GM18505 (cell line): ENCODE measurements at regions not wholly inside any gene's neighbourhood (a gene's known extent, or its start where the extent isn't known, plus 50 kb on each side); places are given as distances from the start of the nearest gene placed in this dataset.
"Not testable (repeated sequence)": the region's sequence is repeated elsewhere in the genome, so short reads cannot be mapped to it uniquely, and the experiment has no call there.

ENCODE experiments used
- ATAC-seq: cut with Tn5 transposase; IDR thresholded peaks from one replicate; pipeline ENCODE4 v1.9.1; 2021; ENCODE audit not compliant: unreplicated experiment
- POLR2A ChIP-seq: IDR thresholded peaks from 4 replicates; pipeline ENCODE4 v1.6.1; 2011; ENCODE audit warnings: borderline replicate concordance; ENCODE audit not compliant: insufficient read depth, insufficient read length; ENCODE audit errors: extremely low read depth

DNA sequence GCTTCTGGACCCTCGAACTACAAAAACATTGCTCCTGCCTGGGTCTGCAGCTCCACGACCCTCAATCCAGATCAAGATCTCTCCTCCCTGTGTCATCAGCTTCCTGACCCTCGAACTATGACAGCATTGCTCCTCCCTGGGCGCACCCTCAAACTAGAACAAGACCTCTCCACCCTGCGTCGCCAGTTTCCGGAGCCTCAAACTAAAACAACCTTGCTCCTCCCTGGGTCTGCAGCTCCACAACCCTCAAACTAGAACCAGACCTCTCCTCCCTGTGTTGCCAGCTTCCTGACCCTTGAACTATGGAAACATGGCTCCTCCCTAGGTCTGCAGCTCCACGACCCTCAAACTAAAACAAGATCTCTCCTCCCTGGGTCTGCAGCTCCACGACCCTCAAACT is 339.7 kb upstream of the SULF2 start:
- no peak for TF ChIP-seq POLR2A
- no peak for ATAC-seq

DNA sequence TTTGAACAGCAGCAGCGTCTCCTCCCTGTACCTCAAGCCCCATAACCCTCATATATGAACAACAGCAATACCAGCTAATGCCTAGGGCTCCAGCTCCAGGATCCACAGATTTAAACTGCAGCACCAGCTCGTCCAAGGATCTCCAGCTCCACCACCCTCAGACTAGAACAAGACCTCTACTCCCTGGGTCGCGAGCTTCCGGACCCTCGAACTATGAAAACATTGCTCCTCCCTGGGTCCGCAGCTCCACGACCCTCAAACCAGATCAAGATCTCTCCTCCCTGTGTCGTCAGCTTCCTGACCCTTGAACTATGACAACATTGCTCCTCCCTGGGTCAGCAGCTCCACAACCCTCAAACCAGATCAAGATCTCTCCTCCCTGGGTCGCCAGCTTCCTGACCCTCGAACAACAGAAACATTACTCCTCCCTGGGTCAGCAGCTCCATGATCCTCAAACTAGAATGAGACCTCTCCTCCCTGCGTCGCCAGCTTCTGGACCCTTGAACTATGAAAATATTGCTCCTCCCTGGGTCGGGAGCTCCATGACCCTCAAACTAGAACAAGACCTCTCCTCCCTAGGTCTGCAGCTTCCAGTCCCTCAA is 339.0 kb upstream of the SULF2 start:
- TF ChIP-seq POLR2A = no peak
- ATAC-seq = no peak

DNA sequence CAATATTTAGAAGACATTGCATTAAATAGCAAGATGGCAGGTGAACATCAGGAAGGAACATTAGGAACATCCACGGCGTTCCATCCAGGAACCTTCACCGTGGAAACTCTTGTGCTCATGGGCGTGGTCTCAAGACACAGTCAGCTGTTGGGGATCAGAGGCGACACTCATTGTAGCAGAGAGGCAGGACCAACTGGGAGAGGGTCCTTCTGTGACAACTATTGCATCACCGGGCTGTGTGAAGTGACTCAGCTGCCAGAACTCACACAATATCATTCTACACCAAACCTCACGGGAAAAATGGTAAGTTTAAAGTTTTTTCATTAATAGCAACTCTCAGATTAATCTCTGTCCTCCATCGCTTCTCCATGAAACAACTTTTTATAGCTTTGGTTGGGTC is 334.8 kb upstream of the SULF2 start:
- no peak for ATAC-seq
- no peak for TF ChIP-seq POLR2A

DNA sequence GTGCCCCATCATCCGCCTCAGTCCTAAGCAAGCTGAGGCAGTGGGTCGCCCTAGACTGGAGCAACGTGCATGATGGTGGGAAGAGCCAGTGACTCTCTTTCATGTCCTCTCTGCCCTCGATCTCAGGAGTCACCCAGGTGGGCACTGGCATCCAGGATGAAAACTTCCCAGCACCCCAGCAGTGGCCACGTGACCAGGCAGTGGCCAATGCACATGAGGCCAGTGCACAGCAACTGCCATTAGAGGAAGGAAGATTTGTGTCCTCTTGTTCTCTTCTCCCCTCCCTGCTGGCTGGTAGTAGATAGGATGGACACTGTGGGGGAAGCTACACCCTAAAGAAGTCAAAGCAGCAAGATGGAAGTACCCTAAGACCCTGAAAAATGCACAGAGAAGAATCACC is 334.1 kb upstream of the SULF2 start:
- not testable (repeated sequence) for ATAC-seq

GRCh38 chr20:48115502-48115901 is 330.2 kb upstream of the SULF2 start:
- TF ChIP-seq POLR2A = no peak
- ATAC-seq = no peak

- TF ChIP-seq POLR2A = no peak
- ATAC-seq = no peak
Observed at GRCh38 chr20:48107560-48107959, 322.3 kb upstream of the SULF2 start.

GRCh38 chr20:48106428-48106827 is 321.1 kb upstream of the SULF2 start:
- ATAC-seq = no peak

DNA sequence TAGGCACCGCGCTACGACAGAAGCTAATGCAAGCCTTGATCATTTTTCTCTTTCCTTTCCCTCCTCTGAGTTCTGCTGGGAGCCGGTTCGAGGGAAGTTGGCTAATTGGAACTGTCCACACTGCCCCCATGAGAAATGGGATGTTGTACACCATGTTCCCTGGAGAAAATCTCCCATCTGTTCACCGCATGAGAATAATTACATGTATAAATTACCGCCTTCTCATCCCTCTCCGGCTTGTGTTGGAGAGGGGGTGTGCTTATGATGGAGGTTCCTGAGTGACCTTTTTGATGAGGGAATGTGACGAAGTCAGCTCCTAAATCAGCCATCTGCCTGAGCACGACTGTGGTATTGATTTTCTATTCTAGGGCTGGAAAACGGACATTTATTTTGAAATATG is 320.2 kb upstream of the SULF2 start:
- no peak for ATAC-seq
- no peak for TF ChIP-seq POLR2A

More at GRCh38 chr20:48106428-48106827, 321.1 kb upstream of the SULF2 start:
- TF ChIP-seq POLR2A = no peak

- TF ChIP-seq POLR2A = no peak
- ATAC-seq = no peak
Observed at GRCh38 chr20:48102931-48103660, 317.8 kb upstream of the SULF2 start.

GRCh38 chr20:48102076-48102787 is 317.0 kb upstream of the SULF2 start:
- no peak for ATAC-seq
- TF ChIP-seq POLR2A = no peak

- no peak for ATAC-seq
- no peak for TF ChIP-seq POLR2A
Observed at GRCh38 chr20:48100483-48100882, 315.2 kb upstream of the SULF2 start.

- no peak for ATAC-seq
Observed at GRCh38 chr20:48098866-48099265, 313.6 kb upstream of the SULF2 start.

GRCh38 chr20:48098099-48098498 is 312.8 kb upstream of the SULF2 start:
- TF ChIP-seq POLR2A = no peak
- ATAC-seq = no peak

More at GRCh38 chr20:48098866-48099265, 313.6 kb upstream of the SULF2 start:
- TF ChIP-seq POLR2A = no peak

DNA sequence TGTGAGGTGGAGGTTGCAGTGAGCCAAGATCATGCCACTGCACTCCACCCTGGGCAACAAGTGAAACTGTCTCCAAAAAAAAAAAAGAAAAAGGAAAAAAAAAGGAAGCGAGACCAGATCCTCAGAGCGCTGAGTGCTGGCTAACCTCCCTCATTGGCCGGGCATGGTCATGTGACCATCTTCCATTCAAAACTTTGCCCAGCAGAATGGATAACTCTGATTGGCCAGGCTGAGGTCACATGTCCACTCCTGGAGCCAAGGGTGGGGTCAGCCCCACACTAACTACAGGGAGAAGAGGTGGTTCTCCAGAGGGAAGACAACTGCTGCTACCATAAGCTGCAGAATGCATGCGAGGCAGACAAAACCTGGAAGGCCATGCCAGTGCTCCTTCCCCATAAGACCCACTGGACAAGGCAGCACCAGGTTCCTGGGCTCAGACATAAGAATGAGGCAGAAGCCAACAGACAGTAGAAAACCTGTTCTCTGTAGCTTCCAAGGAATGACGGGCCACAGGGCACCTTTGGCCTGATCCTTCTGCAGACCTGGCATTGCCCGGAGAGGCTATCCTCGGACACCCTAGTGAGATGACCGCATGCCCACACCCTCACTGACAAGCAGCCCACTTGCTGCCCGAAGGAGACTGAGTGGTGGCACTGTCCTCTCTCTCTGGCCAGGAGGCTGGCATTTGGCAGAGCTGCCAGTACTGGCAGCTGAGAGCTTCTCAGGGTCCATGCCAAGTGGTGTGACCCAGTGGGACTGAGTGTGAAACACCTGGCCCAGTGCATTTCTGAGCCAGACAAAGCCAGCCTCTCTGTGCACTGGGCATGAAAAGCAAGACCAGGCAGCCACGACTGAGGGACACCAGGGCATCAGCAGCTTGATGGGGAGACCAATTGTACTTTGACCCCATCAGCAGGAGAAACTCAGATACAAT is 311.9 kb upstream of the SULF2 start:
- TF ChIP-seq POLR2A = no peak
- no peak for ATAC-seq
